ENCODE measurements at regions not wholly inside any gene's neighbourhood (a gene's known extent, or its start where the extent isn't known, plus 50 kb on each side); places are given as distances from the start of the nearest gene placed in this dataset.

DNA sequence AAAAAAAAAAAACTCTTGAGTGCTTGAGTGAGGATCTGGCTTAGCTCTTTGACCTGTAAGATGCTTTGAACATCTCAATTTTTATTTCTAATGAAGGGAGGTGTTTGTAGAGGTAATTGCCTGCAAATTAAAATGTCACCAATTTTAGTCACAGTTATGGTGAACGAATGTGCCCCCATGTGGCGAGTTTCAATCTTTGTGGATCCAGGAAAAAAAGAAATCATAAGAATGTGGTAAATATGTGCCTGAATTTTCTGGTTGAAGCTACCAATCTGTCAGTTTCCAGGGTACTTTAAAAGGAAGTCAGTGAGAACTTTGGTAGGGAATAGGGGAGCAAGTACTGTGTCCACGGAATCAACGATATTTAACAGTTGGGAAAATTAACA is 1772.4 kb upstream of the CDH9 start:
- H2BK5ac ChIP-seq (ENCODE audit: insufficient read length, low read length) = no peak overlapping the region
- WGBS (ENCODE audit: extremely low coverage, insufficient read length, low lambda C conversion rate) = no CpG with 5 or more reads among the region's 4 CpGs
- H4K5ac ChIP-seq (ENCODE audit: insufficient read length, low read depth, low read length) = no peak overlapping the region
- H3K56ac ChIP-seq (ENCODE audit: insufficient read length, low read depth, low read length) = no peak overlapping the region
- no peaks in the 10 kb centered on the region for H4K20me1 ChIP-seq (ENCODE audit: control insufficient read depth, insufficient read depth, insufficient read length)
- H3K23ac ChIP-seq (ENCODE audit: insufficient read length, low read depth, low read length) = no peak overlapping the region
- Mint-ChIP-seq H3K27ac (no peak overlapping the region), H3K27me3 (ENCODE audit: low read depth) (no peaks in the 10 kb centered on the region), H3K9me3 (no peaks in the 10 kb centered on the region), H3K4me1 (no peaks in the 10 kb centered on the region), H3K4me3 (no peak overlapping the region), H3K36me3 (ENCODE audit: insufficient read depth in 1 of 3, low read depth in 3 of 3) (no peaks in the 10 kb centered on the region)
- no peaks in the 10 kb centered on the region for H3K9me3 ChIP-seq (ENCODE audit: control insufficient read depth, low read depth, low read length)
- no peak overlapping the region for H3K18ac ChIP-seq (ENCODE audit: insufficient read length, low read depth, low read length)
- H3K9ac ChIP-seq (ENCODE audit: extremely low read depth, insufficient read length, low read length) = no peak overlapping the region
- no peak overlapping the region for H4K91ac ChIP-seq (ENCODE audit: insufficient read length, low read depth, low read length)
- no peak overlapping the region for H2AK5ac ChIP-seq (ENCODE audit: insufficient read length, low read length)
- H2BK12ac ChIP-seq (ENCODE audit: insufficient read length, low read depth, low read length) = no peak overlapping the region
- no peak overlapping the region for H2BK20ac ChIP-seq (ENCODE audit: low read depth, low read length, poor library complexity, severe bottlenecking)
- no peaks in the 10 kb centered on the region for H3K23me2 ChIP-seq (ENCODE audit: insufficient read length, low read depth, low read length, poor library complexity, severe bottlenecking)
- H3K4me2 ChIP-seq (ENCODE audit: insufficient read depth, insufficient read length, low read length) = no peak overlapping the region
- H3K79me2 ChIP-seq (ENCODE audit: insufficient read depth, low read length) = no peaks in the 10 kb centered on the region
- H3K4ac ChIP-seq (ENCODE audit: low read depth, low read length) = no peak overlapping the region
- no peaks in the 10 kb centered on the region for H3K4me1 ChIP-seq (ENCODE audit: insufficient read depth, low read length)
- H3K27ac ChIP-seq (ENCODE audit: insufficient read length, low read depth, low read length) = no peak overlapping the region
- H4K8ac ChIP-seq (replicated peaks; ENCODE audit: insufficient read length, low read depth, low read length) = no peak overlapping the region
- no peak for DNase-seq
- no peak overlapping the region for H3T11ph ChIP-seq (ENCODE audit: low read length)
- no peak overlapping the region for H2BK120ac ChIP-seq (ENCODE audit: low read depth, low read length, poor library complexity, severe bottlenecking)
- H3K27me3 ChIP-seq (ENCODE audit: insufficient read depth, low read length) = no peaks in the 10 kb centered on the region
- no peaks in the 10 kb centered on the region for H3K79me1 ChIP-seq (ENCODE audit: insufficient read depth, low read depth, low read length, poor library complexity, severe bottlenecking)
- no peak overlapping the region for H2BK15ac ChIP-seq (ENCODE audit: low read depth, low read length)
- TF ChIP-seq, protein P1, sequence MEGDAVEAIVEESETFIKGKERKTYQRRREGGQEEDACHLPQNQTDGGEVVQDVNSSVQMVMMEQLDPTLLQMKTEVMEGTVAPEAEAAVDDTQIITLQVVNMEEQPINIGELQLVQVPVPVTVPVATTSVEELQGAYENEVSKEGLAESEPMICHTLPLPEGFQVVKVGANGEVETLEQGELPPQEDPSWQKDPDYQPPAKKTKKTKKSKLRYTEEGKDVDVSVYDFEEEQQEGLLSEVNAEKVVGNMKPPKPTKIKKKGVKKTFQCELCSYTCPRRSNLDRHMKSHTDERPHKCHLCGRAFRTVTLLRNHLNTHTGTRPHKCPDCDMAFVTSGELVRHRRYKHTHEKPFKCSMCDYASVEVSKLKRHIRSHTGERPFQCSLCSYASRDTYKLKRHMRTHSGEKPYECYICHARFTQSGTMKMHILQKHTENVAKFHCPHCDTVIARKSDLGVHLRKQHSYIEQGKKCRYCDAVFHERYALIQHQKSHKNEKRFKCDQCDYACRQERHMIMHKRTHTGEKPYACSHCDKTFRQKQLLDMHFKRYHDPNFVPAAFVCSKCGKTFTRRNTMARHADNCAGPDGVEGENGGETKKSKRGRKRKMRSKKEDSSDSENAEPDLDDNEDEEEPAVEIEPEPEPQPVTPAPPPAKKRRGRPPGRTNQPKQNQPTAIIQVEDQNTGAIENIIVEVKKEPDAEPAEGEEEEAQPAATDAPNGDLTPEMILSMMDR (conservative IDR thresholded peaks at IDR 0.05) = peak; percentile 37; the same call in 2 of the 3 replicates
- no peak overlapping the region for H3K14ac ChIP-seq (ENCODE audit: insufficient read depth, low read length)
- H2AFZ ChIP-seq (ENCODE audit: low read length) = no peak overlapping the region

Measured in H9 (cell line).